ENCODE measurements at regions not wholly inside any gene's neighbourhood (a gene's known extent, or its start where the extent isn't known, plus 50 kb on each side); places are given as distances from the start of the nearest gene placed in this dataset.

DNA sequence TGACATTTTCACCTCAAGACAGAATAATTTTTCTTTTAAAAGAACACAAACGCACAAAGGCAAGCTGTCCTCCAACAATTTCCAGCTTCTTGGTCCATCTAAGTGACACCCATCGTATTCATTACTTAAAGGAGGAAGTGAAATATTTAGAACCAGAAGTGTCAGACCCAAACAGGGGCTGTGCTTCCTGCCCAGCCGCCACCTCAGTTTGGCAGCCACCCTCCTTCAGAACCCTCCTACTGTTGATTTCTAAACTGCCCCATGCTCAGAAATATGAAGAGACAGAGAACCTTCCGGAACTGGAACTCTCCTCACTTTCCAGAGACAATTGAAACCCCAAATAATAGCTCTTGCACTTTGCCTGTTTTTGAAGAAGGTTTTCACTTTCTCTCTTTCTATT is 734.8 kb upstream of the SALL3 start:
- TF ChIP-seq, protein P1, sequence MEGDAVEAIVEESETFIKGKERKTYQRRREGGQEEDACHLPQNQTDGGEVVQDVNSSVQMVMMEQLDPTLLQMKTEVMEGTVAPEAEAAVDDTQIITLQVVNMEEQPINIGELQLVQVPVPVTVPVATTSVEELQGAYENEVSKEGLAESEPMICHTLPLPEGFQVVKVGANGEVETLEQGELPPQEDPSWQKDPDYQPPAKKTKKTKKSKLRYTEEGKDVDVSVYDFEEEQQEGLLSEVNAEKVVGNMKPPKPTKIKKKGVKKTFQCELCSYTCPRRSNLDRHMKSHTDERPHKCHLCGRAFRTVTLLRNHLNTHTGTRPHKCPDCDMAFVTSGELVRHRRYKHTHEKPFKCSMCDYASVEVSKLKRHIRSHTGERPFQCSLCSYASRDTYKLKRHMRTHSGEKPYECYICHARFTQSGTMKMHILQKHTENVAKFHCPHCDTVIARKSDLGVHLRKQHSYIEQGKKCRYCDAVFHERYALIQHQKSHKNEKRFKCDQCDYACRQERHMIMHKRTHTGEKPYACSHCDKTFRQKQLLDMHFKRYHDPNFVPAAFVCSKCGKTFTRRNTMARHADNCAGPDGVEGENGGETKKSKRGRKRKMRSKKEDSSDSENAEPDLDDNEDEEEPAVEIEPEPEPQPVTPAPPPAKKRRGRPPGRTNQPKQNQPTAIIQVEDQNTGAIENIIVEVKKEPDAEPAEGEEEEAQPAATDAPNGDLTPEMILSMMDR (IDR thresholded peaks at IDR 0.05) = no peak
- no peak for TF ChIP-seq EP300 (IDR thresholded peaks at IDR 0.05)
